ENCODE measurements at regions not wholly inside any gene's neighbourhood (a gene's known extent, or its start where the extent isn't known, plus 50 kb on each side); places are given as distances from the start of the nearest gene placed in this dataset.

- TF ChIP-seq EZH2phosphoT487 (IDR thresholded peaks at IDR 0.05; ENCODE audit: borderline replicate concordance, low read depth) (no peak), SMC3 (IDR thresholded peaks at IDR 0.05; ENCODE audit: low read depth, low read length) (no peak), CTCF (IDR thresholded peaks at IDR 0.05) (no peak), JUND (IDR thresholded peaks at IDR 0.05) (no peak), EP300 (IDR thresholded peaks at IDR 0.05; ENCODE audit: borderline replicate concordance in 1 of 2, low read depth in 1 of 2, low read length in 1 of 2) (no peak), MXI1 (IDR thresholded peaks at IDR 0.05; ENCODE audit: low read depth, low read length) (no peak), TEAD4 (IDR thresholded peaks at IDR 0.05; ENCODE audit: borderline replicate concordance, insufficient read depth) (no peak), MAX (IDR thresholded peaks at IDR 0.05; ENCODE audit: low read depth) (no peak), FOXM1 (IDR thresholded peaks at IDR 0.05; ENCODE audit: low read depth) (no peak), RCOR1 (IDR thresholded peaks at IDR 0.05; ENCODE audit: low read length) (no peak), PBX3 (IDR thresholded peaks at IDR 0.05) (no peak)
These were observed 71.6 kb upstream of the PPM1H start for GRCh38 chr12:63006536-63006935.

Measured in SK-N-SH (cell line).